CD4-positive, alpha-beta T cell treated with Interleukin-21 for 1 hour (primary cell): ENCODE measurements at regions not wholly inside any gene's neighbourhood (a gene's known extent, or its start where the extent isn't known, plus 50 kb on each side); places are given as distances from the start of the nearest gene placed in this dataset.

Source experiments
- DNase-seq: peaks from one replicate; pipeline ENCODE4 v3.0.0-alpha.2; 2020

GRCh38 chr2:215711471-215712034, 275.7 kb upstream of the FN1 start:
- DNase-seq: no peak

- no peak for DNase-seq
Observed at GRCh38 chr2:215707608-215708007, 271.7 kb upstream of the FN1 start.

GRCh38 chr2:215705771-215706361, 270.0 kb upstream of the FN1 start:
- no peak for DNase-seq

GRCh38 chr2:215705281-215705680, 269.4 kb upstream of the FN1 start:
- DNase-seq: no peak

- DNase-seq: no peak
Observed at GRCh38 chr2:215702116-215702902, 266.4 kb upstream of the FN1 start.

- DNase-seq: no peak
Observed at GRCh38 chr2:215699700-215700538, 264.1 kb upstream of the FN1 start.

- no peak for DNase-seq
Observed at GRCh38 chr2:215699018-215699417, 263.1 kb upstream of the FN1 start.

- DNase-seq: no peak
Observed at GRCh38 chr2:215698566-215698965, 262.7 kb upstream of the FN1 start.

GRCh38 chr2:215697496-215697895, 261.6 kb upstream of the FN1 start:
- no peak for DNase-seq

- no peak for DNase-seq
Observed at GRCh38 chr2:215697003-215697402, 261.1 kb upstream of the FN1 start.

- no peak for DNase-seq
Observed at GRCh38 chr2:215695861-215696260, 260.0 kb upstream of the FN1 start.

- no peak for DNase-seq
Observed at GRCh38 chr2:215693999-215694580, 258.2 kb upstream of the FN1 start.

- DNase-seq: no peak
Observed at GRCh38 chr2:215693193-215693998, 257.5 kb upstream of the FN1 start.

- DNase-seq: no peak
Observed at GRCh38 chr2:215692387-215693079, 256.7 kb upstream of the FN1 start.

- no peak for DNase-seq
Observed at GRCh38 chr2:215691346-215691745, 255.5 kb upstream of the FN1 start.

- DNase-seq: no peak
Observed at GRCh38 chr2:215687149-215688031, 251.5 kb upstream of the FN1 start.

GRCh38 chr2:215685238-215685990, 249.5 kb upstream of the FN1 start:
- no peak for DNase-seq

GRCh38 chr2:215684448-215685237, 248.8 kb upstream of the FN1 start:
- DNase-seq: no peak

- no peak for DNase-seq
Observed at GRCh38 chr2:215683295-215683694, 247.4 kb upstream of the FN1 start.
